Smooth muscle cell (in vitro differentiated cells): ENCODE measurements at regions not wholly inside any gene's neighbourhood (a gene's known extent, or its start where the extent isn't known, plus 50 kb on each side); places are given as distances from the start of the nearest gene placed in this dataset.

Experiments used
- DNase-seq: peaks from one replicate; lab custom pipeline; 2025; ENCODE audit not compliant: unreplicated experiment; lab: John Stamatoyannopoulos, UW
- H2AFZ ChIP-seq: fragments of 200-600 bp; sonication (generic); 2 replicates; pipeline ENCODE4 v1.6.0; 2016; ENCODE audit warnings: antibody characterized with exemption, low read depth, mild to moderate bottlenecking
- H3F3A ChIP-seq: fragments of 200-600 bp; sonication (generic); 2 replicates; pipeline ENCODE4 v1.6.0; 2017; ENCODE audit warnings: antibody characterized with exemption, low read depth
- H3K27ac ChIP-seq: fragments of 200-600 bp; sonication (generic); 2 replicates; pipeline ENCODE4 v1.5.1; 2016; ENCODE audit warnings: low read depth, mild to moderate bottlenecking
- H3K27me3 ChIP-seq: fragments of 200-600 bp; sonication (generic); 2 replicates; pipeline ENCODE4 v1.6.1; 2016; ENCODE audit warnings: low read depth, mild to moderate bottlenecking
- H3K36me3 ChIP-seq: fragments of 200-600 bp; sonication (generic); 2 replicates; pipeline ENCODE4 v1.5.1; 2016; ENCODE audit warnings: low read depth
- H3K4me1 ChIP-seq: fragments of 200-600 bp; sonication (generic); 2 replicates; pipeline ENCODE4 v1.5.1; 2016; ENCODE audit warnings: low read depth
- H3K4me2 ChIP-seq: fragments of 200-600 bp; sonication (generic); 2 replicates; pipeline ENCODE4 v1.6.0; 2016; ENCODE audit warnings: mild to moderate bottlenecking
- H3K4me3 ChIP-seq: fragments of 200-600 bp; sonication (generic); 2 replicates; pipeline ENCODE4 v1.5.1; 2016; ENCODE audit warnings: mild to moderate bottlenecking
- H3K79me2 ChIP-seq: fragments of 200-600 bp; sonication (generic); 2 replicates; pipeline ENCODE4 v1.6.0; 2016; ENCODE audit warnings: low read depth, mild to moderate bottlenecking
- H3K9ac ChIP-seq: fragments of 200-600 bp; sonication (generic); 2 replicates; pipeline ENCODE4 v1.6.0; 2016; ENCODE audit warnings: low read depth
- H3K9me3 ChIP-seq: fragments of 200-600 bp; sonication (generic); replicated peaks from 2 replicates; pipeline ENCODE4 v1.5.1; 2016; ENCODE audit warnings: low read depth
- H4K20me1 ChIP-seq: fragments of 200-600 bp; sonication (generic); 2 replicates; pipeline ENCODE4 v1.6.0; 2016; ENCODE audit warnings: low read depth
- CTCF ChIP-seq: fragments of 200-600 bp; sonication (generic); IDR thresholded peaks from 2 replicates; pipeline ENCODE4 v1.5.1; 2017; ENCODE audit warnings: borderline replicate concordance, mild to moderate bottlenecking, antibody characterized with exemption; ENCODE audit not compliant: insufficient read depth, poor library complexity, severe bottlenecking
- WGBS: methylation state at CpG from one replicate; pipeline ENCODE4 v1.1.7; 2016; ENCODE audit warnings: low lambda C conversion rate; 5-methylcytosine and 5-hydroxymethylcytosine counted together

DNA sequence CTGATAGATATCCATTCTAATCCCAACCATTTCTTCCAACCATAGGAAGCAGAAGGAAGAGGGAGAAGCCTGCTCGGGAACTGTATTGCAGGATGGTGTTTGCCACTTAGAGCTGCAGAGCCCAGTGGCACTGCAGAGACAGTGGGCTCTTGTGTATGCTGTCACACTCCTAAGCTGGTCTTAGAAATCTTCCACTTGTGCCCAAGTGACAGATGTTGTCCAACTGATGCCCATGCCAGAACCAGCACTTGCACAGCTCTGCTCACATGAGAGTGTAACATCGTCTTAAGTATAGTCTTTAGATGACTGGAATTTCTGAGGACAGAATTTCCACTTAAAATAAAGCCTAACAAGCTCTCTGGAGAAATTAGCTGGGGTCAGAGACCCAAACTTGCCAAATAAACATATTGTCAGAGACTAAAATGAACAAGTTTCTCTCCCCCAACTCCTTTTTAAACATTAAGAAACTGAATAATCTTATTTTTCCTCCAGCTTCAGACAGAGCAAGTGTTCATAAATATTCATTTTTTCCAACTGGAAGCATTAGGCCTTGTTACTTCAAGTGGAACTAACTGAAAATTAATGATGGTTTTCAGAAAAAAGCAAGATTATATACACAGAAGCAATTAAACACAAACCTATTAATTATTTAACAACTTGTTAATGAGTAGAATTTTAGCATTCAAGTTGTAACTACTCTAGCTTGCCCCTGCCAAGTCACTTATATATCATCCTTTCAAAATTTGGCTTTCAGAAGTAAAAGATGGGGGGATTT, 577.3 kb downstream of the AJAP1 start:
- Histone ChIP-seq H3K27me3 (no peaks in the 10 kb centered on the region), H3K4me3 (no peak overlapping the region), H3K79me2 (no peaks in the 10 kb centered on the region), H4K20me1 (no peaks in the 10 kb centered on the region), H3K9me3 (no peaks in the 10 kb centered on the region), H3K9ac (no peak overlapping the region), H3F3A (no peaks in the 10 kb centered on the region), H3K4me2 (no peak overlapping the region), H3K27ac (no peak overlapping the region), H2AFZ (no peak overlapping the region), H3K4me1 (no peaks in the 10 kb centered on the region), H3K36me3 (no peaks in the 10 kb centered on the region)
- TF ChIP-seq CTCF = no peak
- no peak for DNase-seq
- whole genome bisulfite sequencing = 91% methylated on average over 2 of the region's 2 CpGs

DNA sequence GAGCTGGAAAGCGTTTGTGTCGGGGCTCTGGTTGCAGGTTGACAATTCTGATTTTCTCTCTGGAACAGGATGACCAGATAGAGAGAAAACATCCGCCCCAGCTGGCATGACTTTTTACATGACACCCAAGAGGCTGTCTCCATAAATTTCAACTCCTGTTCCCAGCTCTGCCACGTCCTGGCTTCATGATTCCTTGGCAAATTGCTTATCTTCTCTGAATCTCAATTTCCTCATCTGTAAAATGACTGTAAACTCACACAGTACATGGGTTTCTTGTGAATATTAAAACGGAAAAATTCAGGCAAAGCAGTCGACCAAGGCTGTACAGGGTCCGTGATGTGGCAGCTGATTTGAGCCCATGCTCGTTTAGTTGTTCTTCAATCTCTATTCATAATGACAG, 572.7 kb downstream of the AJAP1 start:
- no peaks in the 10 kb centered on the region for H3K9me3 ChIP-seq
- no peaks in the 10 kb centered on the region for H3F3A ChIP-seq
- H3K4me1 ChIP-seq = peaks cover 13% of the 10 kb centered on the region
- no peaks in the 10 kb centered on the region for H3K27me3 ChIP-seq
- no peaks in the 10 kb centered on the region for H4K20me1 ChIP-seq
- H3K36me3 ChIP-seq = no peaks in the 10 kb centered on the region
- WGBS = 89% methylated on average over 8 of the region's 8 CpGs
- H3K79me2 ChIP-seq = no peaks in the 10 kb centered on the region
- no peak overlapping the region for H3K4me2 ChIP-seq
- no peak overlapping the region for H3K27ac ChIP-seq
- DNase-seq = no peak
- no peak for TF ChIP-seq CTCF
- H3K4me3 ChIP-seq = no peak overlapping the region
- no peak overlapping the region for H3K9ac ChIP-seq
- H2AFZ ChIP-seq = no peak overlapping the region

GRCh38 chr1:5225707-5226704, 571.6 kb downstream of the AJAP1 start:
- H3K27me3 ChIP-seq = no peaks in the 10 kb centered on the region
- H3K9ac ChIP-seq = no peak overlapping the region
- no peaks in the 10 kb centered on the region for H3K79me2 ChIP-seq
- peaks cover 13% of the 10 kb centered on the region for H3K4me1 ChIP-seq
- no peaks in the 10 kb centered on the region for H3F3A ChIP-seq
- no peaks in the 10 kb centered on the region for H3K36me3 ChIP-seq
- H3K4me3 ChIP-seq = no peak overlapping the region
- H3K9me3 ChIP-seq = no peaks in the 10 kb centered on the region
- no peak overlapping the region for H3K4me2 ChIP-seq
- no peak overlapping the region for H3K27ac ChIP-seq
- WGBS = 43% methylated on average over 20 of the region's 20 CpGs
- no peak for DNase-seq
- no peaks in the 10 kb centered on the region for H4K20me1 ChIP-seq
- no peak overlapping the region for H2AFZ ChIP-seq
- TF ChIP-seq CTCF = no peak
